Bronchial epithelial cell (primary cell): ENCODE measurements at regions not wholly inside any gene's neighbourhood (a gene's known extent, or its start where the extent isn't known, plus 50 kb on each side); places are given as distances from the start of the nearest gene placed in this dataset.

ENCODE experiments used
- DNase-seq: peaks from one replicate; pipeline ENCODE4 v3.0.0-alpha.2; 2010; ENCODE audit warnings: low read depth
- FAIRE-seq: peaks from 2 replicates; lab custom pipeline; 2011; peaks lifted over from hg19 to GRCh38; lab: Jason Lieb, UNC
- H3K27me3 ChIP-seq: 2 replicates; pipeline ENCODE4 v1.5.1; 2011; ENCODE audit warnings: low read length; ENCODE audit not compliant: control insufficient read depth, insufficient read depth
- H3K36me3 ChIP-seq: 2 replicates; pipeline ENCODE4 v1.5.1; 2011; ENCODE audit warnings: low read length; ENCODE audit not compliant: control insufficient read depth, insufficient read depth
- H3K4me3 ChIP-seq: 2 replicates; pipeline ENCODE4 v1.5.1; 2011; ENCODE audit warnings: mild to moderate bottlenecking, low read depth, low read length, control low read depth
- CTCF ChIP-seq: IDR thresholded peaks from 2 replicates; pipeline ENCODE4 v1.5.1; 2011; ENCODE audit warnings: mild to moderate bottlenecking, moderate library complexity, low read length, control low read depth, inconsistent platforms; ENCODE audit not compliant: insufficient read depth, severe bottlenecking

GRCh38 chr20:34175879-34176278 lies 63.8 kb upstream of the EIF2S2 start:
- FAIRE-seq: no peak

DNA sequence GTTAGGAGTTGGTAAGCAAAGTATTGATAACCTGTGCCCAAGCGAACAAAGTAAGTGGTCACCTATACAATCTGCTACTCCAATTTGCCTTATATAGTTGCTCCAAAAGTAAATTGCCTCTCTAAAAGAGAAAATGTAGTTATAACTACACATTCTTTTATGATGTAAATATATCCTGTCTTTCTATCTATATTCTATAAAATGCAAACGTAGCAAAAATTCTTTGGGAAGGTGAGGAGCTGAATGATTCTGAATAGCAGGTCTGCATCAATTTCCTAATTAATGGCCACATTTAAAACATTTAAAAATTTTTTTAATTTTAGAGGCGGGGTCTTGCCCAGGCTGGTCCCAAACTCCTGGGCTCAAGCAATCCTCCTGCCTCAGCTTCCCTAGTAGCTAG lies 64.2 kb upstream of the ASIP start:
- Histone ChIP-seq H3K4me3 (no peak overlapping the region), H3K36me3 (no peaks in the 10 kb centered on the region), H3K27me3 (no peaks in the 10 kb centered on the region)
- DNase-seq (no peak), FAIRE-seq (no peak)
- no peak for TF ChIP-seq CTCF

More at GRCh38 chr20:34175879-34176278, 63.8 kb upstream of the EIF2S2 start:
- no peak for DNase-seq
- no peaks in the 10 kb centered on the region for H3K27me3 ChIP-seq
- H3K4me3 ChIP-seq: no peak overlapping the region
- no peak for TF ChIP-seq CTCF
- H3K36me3 ChIP-seq: no peaks in the 10 kb centered on the region

DNA sequence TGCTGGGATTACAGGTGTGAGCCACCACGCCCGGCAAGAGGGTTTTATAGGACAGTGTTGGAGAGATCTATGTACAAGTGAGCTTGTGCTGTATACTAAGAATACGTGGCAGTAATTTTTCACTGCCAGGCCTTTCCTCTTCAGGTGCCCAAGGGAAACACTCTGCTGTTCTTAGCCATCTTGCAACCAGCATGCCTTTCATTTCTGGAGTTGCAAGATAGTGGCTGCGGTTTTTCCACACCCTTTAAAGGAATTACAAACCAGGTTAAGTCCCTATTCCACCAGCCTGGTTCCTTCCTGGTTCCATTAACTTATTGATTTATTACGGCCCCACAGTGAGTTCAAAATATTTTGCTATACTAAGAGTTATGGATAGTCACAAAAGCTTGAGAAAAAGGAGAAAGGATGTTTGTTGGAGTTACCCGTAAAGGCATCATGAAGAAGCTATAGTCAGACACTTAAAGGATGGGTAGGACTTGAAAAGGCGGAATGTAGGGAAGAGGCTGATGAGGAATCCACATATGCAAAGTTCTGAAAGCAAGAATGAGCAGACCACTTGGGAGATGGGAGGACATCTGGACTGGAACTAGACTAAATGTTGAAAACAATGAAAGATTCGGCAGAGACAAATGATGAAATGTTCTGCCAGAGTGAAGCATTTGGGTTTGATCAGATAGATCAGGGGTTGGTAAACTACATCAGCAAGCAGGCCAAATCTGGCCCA lies 61.4 kb upstream of the ASIP start:
- no peak overlapping the region for H3K4me3 ChIP-seq
- no peak for TF ChIP-seq CTCF
- DNase-seq (no peak), FAIRE-seq (no peak)
- no peaks in the 10 kb centered on the region for H3K36me3 ChIP-seq
- no peaks in the 10 kb centered on the region for H3K27me3 ChIP-seq

DNA sequence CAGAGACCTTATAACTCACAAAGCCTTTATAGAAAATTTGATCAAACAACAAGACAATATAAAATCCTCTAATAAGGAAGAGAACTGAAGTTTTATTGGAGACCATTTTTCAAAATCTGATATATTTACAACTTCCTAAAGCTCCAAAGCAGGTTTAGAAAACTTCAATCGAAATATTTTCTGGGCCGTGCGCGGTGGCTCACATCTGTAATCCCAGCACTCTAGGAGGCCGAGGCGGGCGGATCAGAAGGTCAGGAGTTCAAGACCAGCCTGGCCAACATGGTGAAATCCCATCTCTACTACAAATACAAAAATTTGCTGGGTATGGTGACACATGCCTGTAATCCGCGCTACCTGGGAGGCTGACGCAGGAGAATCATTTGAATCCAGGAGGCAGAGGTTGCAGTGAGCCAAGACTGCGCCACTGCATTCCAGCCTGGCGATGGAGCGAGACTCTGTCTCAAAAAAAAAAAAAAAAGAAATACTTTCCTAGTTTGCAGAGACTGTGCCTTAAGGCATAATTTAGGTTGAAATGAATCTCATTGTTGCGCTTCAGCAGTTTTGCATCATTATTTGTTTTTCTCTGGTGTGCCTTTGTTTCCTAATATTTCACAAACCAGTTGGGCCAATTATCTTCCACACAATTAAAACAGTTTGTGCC lies 60.6 kb upstream of the ASIP start:
- Histone ChIP-seq H3K36me3 (no peaks in the 10 kb centered on the region), H3K4me3 (no peak overlapping the region), H3K27me3 (no peaks in the 10 kb centered on the region)
- FAIRE-seq (peak; percentile 18), DNase-seq (peak; percentile 72)
- peak; percentile 10 for TF ChIP-seq CTCF

DNA sequence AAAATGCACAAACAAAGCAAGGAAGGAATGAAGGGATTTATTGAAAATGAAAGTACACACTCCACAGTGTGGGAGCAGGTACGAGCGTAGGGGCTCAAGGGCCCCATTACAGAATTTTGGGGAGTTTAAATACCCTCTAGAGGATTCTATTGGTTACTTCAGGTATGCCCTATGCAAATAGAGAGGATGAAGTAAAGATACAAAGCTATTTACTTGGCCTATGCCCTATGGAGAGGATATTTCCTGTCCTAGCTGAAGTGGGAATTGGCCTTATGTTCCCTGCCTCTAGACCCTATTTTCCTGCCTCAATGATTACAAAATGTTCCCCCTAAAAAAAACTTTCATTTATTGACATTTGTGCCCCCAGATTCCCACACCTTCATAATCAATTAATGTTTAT lies 59.7 kb upstream of the ASIP start:
- FAIRE-seq: no peak
- no peaks in the 10 kb centered on the region for H3K27me3 ChIP-seq
- no peak overlapping the region for H3K4me3 ChIP-seq
- DNase-seq: no peak
- no peaks in the 10 kb centered on the region for H3K36me3 ChIP-seq
- TF ChIP-seq CTCF: no peak
